ENCODE measurements at regions not wholly inside any gene's neighbourhood (a gene's known extent, or its start where the extent isn't known, plus 50 kb on each side); places are given as distances from the start of the nearest gene placed in this dataset.
A peak's percentile ranks its signal among the peaks of the same experiment; 100 is the strongest.

GRCh38 chr6:27687154-27688013, 214.5 kb upstream of the ZNF184 start:
- Histone ChIP-seq H3K27me3 (ENCODE audit: control insufficient read depth in 1 of 2, insufficient read depth in 2 of 2, low read length in 2 of 2) (no peaks in the 10 kb centered on the region; a peak in 1 of 5 replicates), H4K20me1 (ENCODE audit: insufficient read depth, low read length) (no peaks in the 10 kb centered on the region), H3K4me3 (replicated peaks in 1 of 3; ENCODE audit: insufficient read depth in 1 of 3, low read depth in 2 of 3, low read length in 3 of 3) (peak overlapping the region; percentile 65 to 93 (median 78)), H3K36me3 (replicated peaks in 1 of 2; ENCODE audit: control insufficient read depth in 1 of 2, insufficient read depth in 2 of 2, low read length in 2 of 2) (no peaks in the 10 kb centered on the region), H3K4me1 (ENCODE audit: insufficient read depth, low read length) (peaks cover 56% of the 10 kb centered on the region), H3K9me3 (ENCODE audit: low read length) (no peaks in the 10 kb centered on the region), H3K4me2 (ENCODE audit: low read depth, low read length) (peak overlapping the region; percentile 88), H3K27ac (ENCODE audit: extremely low read length, insufficient read depth, low read length) (peak overlapping the region; percentile 15), H2AFZ (ENCODE audit: low read length) (peak overlapping the region; percentile 93), H3K79me2 (ENCODE audit: insufficient read depth, low read length) (no peaks in the 10 kb centered on the region), H3K9ac (ENCODE audit: insufficient read depth, low read depth, low read length) (peak overlapping the region; percentile 62)
- DNase-seq (ENCODE audit: low spot score) (peak; percentile 79), ATAC-seq (peak; percentile 85), FAIRE-seq (no peak)
- CTCF ChIA-PET (ENCODE audit: low intra/inter-chr PET ratio, low total read pairs) = interaction anchor here (1.1 to 1.3 kb wide), 3 partner anchors 375 to 525 kb away, joined by 3 to 5 read pairs (median 4); no protein-coding TSS in a partner anchor
- 0% methylated on average over 38 of the region's 43 CpGs for WGBS (ENCODE audit: low lambda C conversion rate)
- intact Hi-C loops (cut with micrococcal nuclease; ENCODE audit: unreplicated experiment) (loop anchor here (1.0 to 10.0 kb wide), 4 partner anchors 66 to 215 kb away; no protein-coding TSS in a partner anchor), in situ Hi-C loops (cut with HindIII; ENCODE audit: extremely low pct_ligation_motif_present, low pct_unique_long_range_greater_than_20kb) (no loop called here)
- BruUV-seq (replicated peaks) = no TSS peak
- POLR2A ChIA-PET = interaction anchor here (1.0 to 2.1 kb wide), 4 partner anchors 15 to 206 kb away, joined by 4 to 6 read pairs (median 4); a partner anchor contains a TSS
- no peak for TF ChIP-seq ZNF776 (CRISPR knock-in tag; IDR thresholded peaks at IDR 0.05)
- 0 out of 2 replicates have a peak, but pooled peaks have one; percentile 35 for TF ChIP-seq SPEN (CRISPR knock-in tag; IDR thresholded peaks at IDR 0.05; ENCODE audit: low read depth)
- TF ChIP-seq ZFAT (CRISPR knock-in tag; conservative IDR thresholded peaks at IDR 0.05) = no peak
- TF ChIP-seq XBP1 (CRISPR knock-in tag; IDR thresholded peaks at IDR 0.05) = no peak
- TF ChIP-seq ZFP36 (IDR thresholded peaks at IDR 0.05; ENCODE audit: borderline replicate concordance, low read depth, low read length, partially characterized antibody) = no peak
- TF ChIP-seq, protein P1, sequence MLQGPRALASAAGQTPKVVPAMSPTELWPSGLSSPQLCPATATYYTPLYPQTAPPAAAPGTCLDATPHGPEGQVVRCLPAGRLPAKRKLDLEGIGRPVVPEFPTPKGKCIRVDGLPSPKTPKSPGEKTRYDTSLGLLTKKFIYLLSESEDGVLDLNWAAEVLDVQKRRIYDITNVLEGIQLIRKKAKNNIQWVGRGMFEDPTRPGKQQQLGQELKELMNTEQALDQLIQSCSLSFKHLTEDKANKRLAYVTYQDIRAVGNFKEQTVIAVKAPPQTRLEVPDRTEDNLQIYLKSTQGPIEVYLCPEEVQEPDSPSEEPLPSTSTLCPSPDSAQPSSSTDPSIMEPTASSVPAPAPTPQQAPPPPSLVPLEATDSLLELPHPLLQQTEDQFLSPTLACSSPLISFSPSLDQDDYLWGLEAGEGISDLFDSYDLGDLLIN (CRISPR knock-in tag; IDR thresholded peaks at IDR 0.05; ENCODE audit: borderline replicate concordance) = no peak
- no peak for TF ChIP-seq ZNF792 (CRISPR knock-in tag; IDR thresholded peaks at IDR 0.05)
- TF ChIP-seq JUN (CRISPR knock-in tag; IDR thresholded peaks at IDR 0.05) = no peak
- peak; percentile 41; the same call in 1 of the 2 replicates for TF ChIP-seq PHF8 (CRISPR knock-in tag; IDR thresholded peaks at IDR 0.05)
- TF ChIP-seq FOSL1 (CRISPR knock-in tag; IDR thresholded peaks at IDR 0.05; ENCODE audit: borderline replicate concordance) = no peak
- TF ChIP-seq SRSF9 (IDR thresholded peaks at IDR 0.05; ENCODE audit: borderline replicate concordance, insufficient read depth, low read depth, low read length, poor library complexity, severe bottlenecking) = no peak
- TF ChIP-seq ZNF570 (CRISPR knock-in tag; IDR thresholded peaks at IDR 0.05; ENCODE audit: borderline replicate concordance) = no peak
- peak; percentile 5; the same call in 1 of the 2 replicates for TF ChIP-seq SAFB2 (CRISPR knock-in tag; IDR thresholded peaks at IDR 0.05; ENCODE audit: borderline replicate concordance, low read depth)
- TF ChIP-seq ESRRA (CRISPR knock-in tag; IDR thresholded peaks at IDR 0.05; ENCODE audit: low read depth) = no peak
- TF ChIP-seq, protein P2, sequence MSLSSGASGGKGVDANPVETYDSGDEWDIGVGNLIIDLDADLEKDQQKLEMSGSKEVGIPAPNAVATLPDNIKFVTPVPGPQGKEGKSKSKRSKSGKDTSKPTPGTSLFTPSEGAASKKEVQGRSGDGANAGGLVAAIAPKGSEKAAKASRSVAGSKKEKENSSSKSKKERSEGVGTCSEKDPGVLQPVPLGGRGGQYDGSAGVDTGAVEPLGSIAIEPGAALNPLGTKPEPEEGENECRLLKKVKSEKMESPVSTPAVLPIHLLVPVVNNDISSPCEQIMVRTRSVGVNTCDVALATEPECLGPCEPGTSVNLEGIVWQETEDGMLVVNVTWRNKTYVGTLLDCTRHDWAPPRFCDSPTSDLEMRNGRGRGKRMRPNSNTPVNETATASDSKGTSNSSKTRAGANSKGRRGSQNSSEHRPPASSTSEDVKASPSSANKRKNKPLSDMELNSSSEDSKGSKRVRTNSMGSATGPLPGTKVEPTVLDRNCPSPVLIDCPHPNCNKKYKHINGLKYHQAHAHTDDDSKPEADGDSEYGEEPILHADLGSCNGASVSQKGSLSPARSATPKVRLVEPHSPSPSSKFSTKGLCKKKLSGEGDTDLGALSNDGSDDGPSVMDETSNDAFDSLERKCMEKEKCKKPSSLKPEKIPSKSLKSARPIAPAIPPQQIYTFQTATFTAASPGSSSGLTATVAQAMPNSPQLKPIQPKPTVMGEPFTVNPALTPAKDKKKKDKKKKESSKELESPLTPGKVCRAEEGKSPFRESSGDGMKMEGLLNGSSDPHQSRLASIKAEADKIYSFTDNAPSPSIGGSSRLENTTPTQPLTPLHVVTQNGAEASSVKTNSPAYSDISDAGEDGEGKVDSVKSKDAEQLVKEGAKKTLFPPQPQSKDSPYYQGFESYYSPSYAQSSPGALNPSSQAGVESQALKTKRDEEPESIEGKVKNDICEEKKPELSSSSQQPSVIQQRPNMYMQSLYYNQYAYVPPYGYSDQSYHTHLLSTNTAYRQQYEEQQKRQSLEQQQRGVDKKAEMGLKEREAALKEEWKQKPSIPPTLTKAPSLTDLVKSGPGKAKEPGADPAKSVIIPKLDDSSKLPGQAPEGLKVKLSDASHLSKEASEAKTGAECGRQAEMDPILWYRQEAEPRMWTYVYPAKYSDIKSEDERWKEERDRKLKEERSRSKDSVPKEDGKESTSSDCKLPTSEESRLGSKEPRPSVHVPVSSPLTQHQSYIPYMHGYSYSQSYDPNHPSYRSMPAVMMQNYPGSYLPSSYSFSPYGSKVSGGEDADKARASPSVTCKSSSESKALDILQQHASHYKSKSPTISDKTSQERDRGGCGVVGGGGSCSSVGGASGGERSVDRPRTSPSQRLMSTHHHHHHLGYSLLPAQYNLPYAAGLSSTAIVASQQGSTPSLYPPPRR (CRISPR knock-in tag; IDR thresholded peaks at IDR 0.05; ENCODE audit: borderline replicate concordance) = no peak
- TF ChIP-seq TBL1XR1 (IDR thresholded peaks at IDR 0.05; ENCODE audit: borderline replicate concordance, low read length, partially characterized antibody) = no peak
- no peak; the same call in 1 of the 2 replicates for TF ChIP-seq ZSCAN21 (CRISPR knock-in tag; IDR thresholded peaks at IDR 0.05; ENCODE audit: borderline replicate concordance)

All from HepG2 (cell line).